GM06990 (cell line): ENCODE measurements at regions not wholly inside any gene's neighbourhood (a gene's known extent, or its start where the extent isn't known, plus 50 kb on each side); places are given as distances from the start of the nearest gene placed in this dataset.

Experiments
- DNase-seq: peaks from one replicate; pipeline ENCODE4 v3.0.0-alpha.2; 2011; ENCODE audit not compliant: insufficient read length; ENCODE audit errors: extremely low read depth
- H3K27me3 ChIP-seq: replicated peaks from 2 replicates; pipeline ENCODE4 v1.6.0; 2011; ENCODE audit warnings: low read length; ENCODE audit not compliant: control insufficient read depth, insufficient read depth
- H3K36me3 ChIP-seq: 2 replicates; pipeline ENCODE4 v1.5.1; 2011; ENCODE audit warnings: low read length; ENCODE audit not compliant: control insufficient read depth, insufficient read depth
- H3K4me3 ChIP-seq: replicated peaks from 2 replicates; pipeline ENCODE4 v1.5.1; 2011; ENCODE audit warnings: low read depth, mild to moderate bottlenecking, control low read depth, low read length
- TF ChIP-seq, protein P1 (sequence below): IDR thresholded peaks from 2 replicates; pipeline ENCODE4 v1.5.1; 2011; ENCODE audit warnings: low read length, control low read depth, mild to moderate bottlenecking, inconsistent platforms; ENCODE audit not compliant: insufficient read depth, poor library complexity, severe bottlenecking

DNA sequence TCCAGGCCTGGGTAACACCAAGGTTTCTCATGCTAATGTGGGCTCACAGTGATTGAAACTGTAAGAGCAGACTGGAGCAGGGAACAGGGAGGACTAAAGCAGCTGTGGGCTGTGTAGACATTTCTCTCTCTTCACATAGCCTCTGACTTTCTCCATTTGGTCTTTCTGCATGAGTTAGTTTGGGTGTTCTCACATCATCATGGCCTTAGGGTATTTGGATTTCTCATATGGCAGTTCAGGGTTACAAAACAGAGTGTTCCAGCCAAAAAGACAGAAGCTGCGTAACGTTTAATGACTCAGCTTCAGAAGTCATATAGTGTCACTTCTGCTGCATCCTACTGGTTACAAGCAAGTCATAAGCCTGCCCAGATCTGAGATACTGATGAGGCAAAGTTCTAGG lies 52.0 kb upstream of the OSBPL8 start:
- TF ChIP-seq, protein P1, sequence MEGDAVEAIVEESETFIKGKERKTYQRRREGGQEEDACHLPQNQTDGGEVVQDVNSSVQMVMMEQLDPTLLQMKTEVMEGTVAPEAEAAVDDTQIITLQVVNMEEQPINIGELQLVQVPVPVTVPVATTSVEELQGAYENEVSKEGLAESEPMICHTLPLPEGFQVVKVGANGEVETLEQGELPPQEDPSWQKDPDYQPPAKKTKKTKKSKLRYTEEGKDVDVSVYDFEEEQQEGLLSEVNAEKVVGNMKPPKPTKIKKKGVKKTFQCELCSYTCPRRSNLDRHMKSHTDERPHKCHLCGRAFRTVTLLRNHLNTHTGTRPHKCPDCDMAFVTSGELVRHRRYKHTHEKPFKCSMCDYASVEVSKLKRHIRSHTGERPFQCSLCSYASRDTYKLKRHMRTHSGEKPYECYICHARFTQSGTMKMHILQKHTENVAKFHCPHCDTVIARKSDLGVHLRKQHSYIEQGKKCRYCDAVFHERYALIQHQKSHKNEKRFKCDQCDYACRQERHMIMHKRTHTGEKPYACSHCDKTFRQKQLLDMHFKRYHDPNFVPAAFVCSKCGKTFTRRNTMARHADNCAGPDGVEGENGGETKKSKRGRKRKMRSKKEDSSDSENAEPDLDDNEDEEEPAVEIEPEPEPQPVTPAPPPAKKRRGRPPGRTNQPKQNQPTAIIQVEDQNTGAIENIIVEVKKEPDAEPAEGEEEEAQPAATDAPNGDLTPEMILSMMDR, result no peak
- Histone ChIP-seq H3K36me3 (no peaks in the 10 kb centered on the region), H3K27me3 (no peaks in the 10 kb centered on the region), H3K4me3 (no peak overlapping the region)
- no peak for DNase-seq

- TF ChIP-seq, protein P1, result no peak
- Histone ChIP-seq H3K36me3 (no peaks in the 10 kb centered on the region), H3K27me3 (no peaks in the 10 kb centered on the region), H3K4me3 (no peak overlapping the region)
- no peak for DNase-seq
These were observed 54.8 kb upstream of the OSBPL8 start for GRCh38 chr12:76614364-76614763.

DNA sequence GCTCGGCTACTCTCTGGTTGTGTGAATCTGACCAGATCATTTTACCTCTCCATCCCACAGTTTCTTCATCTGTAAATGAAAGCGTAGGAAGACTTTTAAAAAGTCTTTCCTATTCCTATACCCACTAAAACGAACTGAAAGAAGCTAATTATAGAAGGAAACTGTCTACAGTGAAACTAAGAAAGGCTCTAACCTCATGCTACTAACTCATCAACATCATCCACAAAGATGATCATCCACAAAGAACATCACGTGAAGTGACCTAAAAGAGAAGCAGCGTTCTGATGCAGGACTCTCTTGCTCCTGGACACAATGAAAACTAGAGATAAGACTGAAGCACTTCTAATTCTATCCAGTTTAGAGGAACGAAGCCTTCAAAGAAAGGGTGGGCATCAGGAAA lies 58.5 kb upstream of the OSBPL8 start:
- no peaks in the 10 kb centered on the region for H3K36me3 ChIP-seq
- DNase-seq, result no peak
- no peaks in the 10 kb centered on the region for H3K27me3 ChIP-seq
- H3K4me3 ChIP-seq, result no peak overlapping the region
- TF ChIP-seq, protein P1, result no peak

DNA sequence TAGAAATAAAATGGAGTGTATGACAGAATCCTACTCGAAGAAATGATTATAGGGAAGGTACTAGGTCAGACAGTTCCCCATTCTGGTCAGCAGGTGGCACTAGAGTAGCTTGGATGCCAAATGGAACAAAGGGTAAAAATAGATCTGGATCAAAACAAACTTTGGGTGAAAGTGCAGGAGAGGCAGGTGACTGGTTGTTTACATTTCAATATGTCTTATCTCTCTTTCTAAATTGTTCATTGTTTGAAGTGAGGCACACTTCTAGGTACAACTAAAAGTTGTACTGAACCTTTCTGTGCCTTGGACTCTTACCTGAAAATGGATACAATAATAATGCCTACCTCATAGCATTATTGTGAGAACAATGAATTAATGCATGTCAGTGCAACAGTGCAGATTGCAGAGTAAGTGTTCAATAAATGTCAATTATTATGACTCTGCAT lies 62.0 kb upstream of the OSBPL8 start:
- peak; percentile 13 for DNase-seq
- Histone ChIP-seq H3K4me3 (no peak overlapping the region), H3K36me3 (no peaks in the 10 kb centered on the region), H3K27me3 (no peaks in the 10 kb centered on the region)
- TF ChIP-seq, protein P1, result peak; percentile 81

DNA sequence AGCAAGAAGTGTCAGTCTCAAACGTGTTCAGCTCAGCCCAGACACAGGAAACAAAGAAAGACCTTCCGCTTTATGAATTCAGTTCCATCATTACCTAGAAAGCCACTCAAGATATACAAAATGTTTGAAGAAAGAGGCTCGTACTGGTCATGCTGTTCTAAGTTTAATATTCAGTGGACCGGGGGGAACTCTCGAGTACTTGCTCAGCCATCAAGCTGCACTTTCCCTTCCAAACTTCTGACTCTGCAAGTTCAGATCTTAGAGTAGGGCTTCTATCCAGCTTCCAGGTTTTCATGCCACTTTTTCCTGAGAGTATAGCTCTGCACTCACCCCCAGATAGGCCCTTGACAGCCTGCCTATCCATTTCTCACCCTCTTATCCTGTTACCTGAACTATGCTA lies 62.8 kb upstream of the OSBPL8 start:
- H3K27me3 ChIP-seq, result no peaks in the 10 kb centered on the region
- H3K36me3 ChIP-seq, result no peaks in the 10 kb centered on the region
- TF ChIP-seq, protein P1, result no peak
- H3K4me3 ChIP-seq, result no peak overlapping the region
- no peak for DNase-seq

DNA sequence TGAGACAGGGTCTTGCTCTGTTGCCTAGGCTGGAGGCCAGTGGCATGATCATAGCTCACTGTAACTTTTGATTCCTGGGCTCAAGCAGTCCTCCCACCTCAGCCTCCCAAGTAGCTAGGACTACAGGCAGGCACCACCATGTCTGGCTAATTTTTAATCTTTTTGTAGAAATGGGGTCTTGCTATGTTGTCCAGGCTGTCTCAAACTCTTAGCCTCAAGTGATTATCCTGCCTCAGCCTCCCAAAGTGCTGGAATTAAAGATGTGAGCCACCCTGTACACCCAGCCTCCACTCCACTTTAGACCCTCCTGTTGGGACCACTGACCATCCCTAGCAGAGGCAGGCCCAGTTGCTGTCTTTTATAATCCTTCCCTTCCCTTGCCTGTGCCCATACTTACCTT lies 63.3 kb upstream of the OSBPL8 start:
- Histone ChIP-seq H3K36me3 (no peaks in the 10 kb centered on the region), H3K27me3 (no peaks in the 10 kb centered on the region), H3K4me3 (no peak overlapping the region)
- TF ChIP-seq, protein P1, result no peak
- DNase-seq, result no peak
